GM21825 (cell line): ENCODE measurements at regions not wholly inside any gene's neighbourhood (a gene's known extent, or its start where the extent isn't known, plus 50 kb on each side); places are given as distances from the start of the nearest gene placed in this dataset.

Experiments used
- ATAC-seq: cut with Tn5 transposase; IDR thresholded peaks from one replicate; pipeline ENCODE4 v1.9.1; 2021; ENCODE audit warnings: mild to moderate bottlenecking, moderate library complexity; ENCODE audit not compliant: unreplicated experiment

DNA sequence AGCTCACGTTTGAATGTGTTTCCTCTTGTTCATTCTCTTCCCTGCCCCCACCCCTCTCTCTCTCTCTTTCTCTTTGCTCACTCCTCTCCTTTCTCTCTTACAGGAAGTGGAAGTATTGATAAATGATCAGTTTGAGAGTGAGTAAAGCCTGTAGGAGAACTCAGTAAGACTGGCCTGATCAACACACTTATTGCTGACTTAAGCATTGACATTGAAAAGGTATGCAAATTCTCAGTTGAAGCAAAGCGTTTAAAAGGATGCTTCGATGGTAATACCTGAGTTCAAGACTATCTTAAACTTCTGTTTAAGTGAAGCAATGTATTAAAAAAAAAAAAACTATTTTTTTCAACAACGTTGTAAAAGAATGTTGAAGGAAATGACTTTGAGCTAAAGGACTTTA, 115.7 kb upstream of the DDX18 start:
- no peak for ATAC-seq

DNA sequence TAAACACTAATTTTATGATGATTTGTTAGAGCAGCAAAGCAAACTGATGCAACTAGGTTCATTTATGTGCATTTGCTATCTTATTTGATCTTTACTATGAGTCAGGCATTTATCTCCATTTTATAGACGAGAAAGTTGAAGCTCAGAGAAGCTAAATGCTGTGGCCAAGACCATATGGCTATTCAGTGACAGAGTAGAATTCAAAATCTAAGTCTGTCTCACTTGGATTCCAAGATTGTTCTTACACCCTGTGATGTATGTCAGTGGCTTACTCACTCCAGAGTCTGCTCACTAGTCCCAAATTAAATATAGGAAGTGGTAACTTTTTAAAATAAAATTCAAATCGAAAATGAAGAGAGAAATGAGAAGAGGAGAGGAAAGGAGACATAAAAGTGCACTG, 114.0 kb upstream of the DDX18 start:
- no peak for ATAC-seq

DNA sequence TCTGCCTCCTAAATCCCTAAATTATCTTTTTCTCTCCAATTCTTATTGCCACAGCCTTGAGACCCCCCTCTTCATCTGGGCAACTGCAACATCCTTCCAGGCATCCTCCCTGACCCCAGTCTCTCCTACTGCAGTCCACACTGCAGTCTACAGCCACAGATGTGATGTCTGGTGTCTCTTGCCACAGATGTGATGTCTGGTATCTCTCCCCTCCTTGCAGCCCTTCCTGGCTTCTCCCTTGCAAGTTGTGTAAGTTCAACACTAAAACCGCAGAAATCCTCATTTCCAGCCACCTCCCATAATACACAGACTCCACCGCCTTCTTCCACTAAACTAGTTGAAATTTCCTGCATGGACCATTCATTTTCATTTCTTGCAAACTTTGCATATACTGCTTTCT, 113.1 kb upstream of the DDX18 start:
- no peak for ATAC-seq

DNA sequence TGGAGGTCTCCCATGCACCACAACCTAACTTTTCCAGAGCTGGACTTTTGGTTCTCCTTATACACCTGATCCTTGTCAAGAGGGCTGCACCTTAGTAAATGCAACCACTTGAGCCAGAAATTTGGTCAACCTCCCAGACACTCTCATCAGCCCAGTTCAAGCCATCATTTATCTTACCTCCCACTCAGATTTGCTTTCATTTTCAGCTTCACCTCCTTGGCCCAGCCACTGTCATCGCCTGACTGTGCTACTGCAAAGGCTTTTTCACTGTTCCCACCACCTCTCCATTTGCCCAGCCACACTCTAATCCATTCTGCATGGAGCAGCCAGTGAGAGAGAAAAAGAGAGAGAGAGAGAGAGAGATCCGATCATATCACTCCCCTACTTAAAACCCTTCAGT, 112.4 kb upstream of the DDX18 start:
- ATAC-seq = no peak

DNA sequence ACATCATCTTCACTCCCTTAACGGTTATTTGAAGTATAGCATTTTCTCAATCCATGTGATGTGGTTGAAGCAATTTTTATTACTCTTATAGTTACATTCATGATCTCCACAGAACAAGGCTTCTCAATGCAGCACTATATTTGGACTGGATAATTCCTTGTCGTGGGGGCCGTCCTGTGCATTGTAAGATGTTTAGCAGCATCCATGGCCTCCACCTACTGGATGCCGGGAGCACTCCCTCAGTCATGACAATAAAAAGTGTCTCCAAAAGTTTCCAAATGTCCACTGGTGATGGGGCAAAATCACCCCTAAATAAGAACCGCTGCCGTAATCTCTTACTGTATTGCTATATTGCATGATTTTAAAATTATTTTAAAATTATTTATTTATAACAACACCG, 110.6 kb upstream of the DDX18 start:
- ATAC-seq = no peak

DNA sequence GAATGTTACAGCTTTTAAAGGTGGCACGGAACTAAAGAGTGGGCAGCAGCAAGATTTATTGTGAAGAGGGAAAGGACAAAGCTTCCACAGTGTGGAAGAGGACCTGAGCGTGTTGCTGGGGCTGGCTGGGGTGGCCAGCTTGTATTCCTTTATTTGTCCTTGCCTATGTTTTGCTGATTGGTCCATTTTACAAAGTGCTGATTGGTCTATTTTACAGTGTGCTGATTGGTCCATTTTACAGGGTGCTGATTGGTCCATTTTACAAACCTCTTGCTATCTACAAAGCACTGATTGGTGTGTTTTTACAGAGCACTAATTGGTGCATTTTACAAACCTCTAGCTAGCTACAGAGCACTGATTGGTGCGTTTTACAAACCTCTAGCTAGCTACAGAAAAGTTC, 109.7 kb upstream of the DDX18 start:
- no peak for ATAC-seq

DNA sequence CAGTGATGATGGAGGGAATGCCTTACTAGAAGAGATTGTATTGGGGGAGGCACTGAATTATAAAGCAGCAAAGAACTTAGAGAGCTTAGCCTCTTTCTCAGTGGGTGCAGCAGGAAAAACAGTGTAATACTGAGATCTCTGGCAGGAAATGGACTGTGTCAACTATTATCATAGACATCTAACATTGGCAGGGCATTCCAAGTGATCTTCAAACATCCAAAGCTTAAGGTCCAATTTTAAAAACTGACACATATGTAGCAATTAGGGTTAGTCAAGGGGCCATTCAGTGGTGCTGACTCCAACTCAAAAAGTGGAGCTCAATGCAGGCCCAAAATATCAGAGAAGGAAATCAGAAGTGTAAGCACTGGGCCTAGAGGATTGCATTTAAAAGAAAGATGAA, 106.6 kb upstream of the DDX18 start:
- no peak for ATAC-seq

DNA sequence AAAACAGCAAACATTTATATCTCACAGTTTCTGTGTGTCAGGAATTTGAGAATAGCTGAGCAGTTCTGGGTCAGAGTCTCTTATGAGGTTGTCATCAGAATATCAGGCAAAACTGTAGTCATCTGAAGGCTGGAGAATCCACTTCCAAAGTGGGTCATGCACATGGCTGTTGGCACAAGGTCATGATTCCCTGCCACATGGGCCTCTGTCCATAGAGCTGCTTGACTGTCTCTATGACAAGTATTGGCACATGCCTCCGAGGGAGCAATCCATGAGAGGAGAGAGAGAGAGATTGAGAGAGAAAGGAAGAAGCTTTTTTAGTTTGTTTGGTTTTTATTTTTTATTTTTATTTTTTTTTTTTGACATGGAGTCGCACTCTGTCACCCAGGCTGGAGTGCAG, 101.8 kb upstream of the DDX18 start:
- no peak for ATAC-seq

DNA sequence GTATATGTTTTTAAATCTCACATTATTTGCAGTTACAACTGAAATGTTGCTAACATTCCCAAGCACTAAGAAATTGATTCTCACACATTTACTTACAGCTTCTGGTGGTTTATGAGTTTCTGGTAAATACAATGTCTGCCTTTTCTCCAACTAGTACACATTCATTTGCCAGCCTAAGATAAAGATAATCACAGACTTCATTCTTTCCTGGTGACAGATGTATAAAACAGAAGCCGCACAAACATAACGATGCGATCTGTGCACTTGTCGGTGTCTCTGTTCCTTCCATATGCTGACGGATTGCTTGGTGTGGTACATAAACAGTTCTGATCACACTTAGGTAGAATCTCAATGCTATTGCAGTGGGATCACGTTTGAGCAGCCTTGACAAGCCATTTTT, 100.4 kb upstream of the DDX18 start:
- no peak for ATAC-seq

DNA sequence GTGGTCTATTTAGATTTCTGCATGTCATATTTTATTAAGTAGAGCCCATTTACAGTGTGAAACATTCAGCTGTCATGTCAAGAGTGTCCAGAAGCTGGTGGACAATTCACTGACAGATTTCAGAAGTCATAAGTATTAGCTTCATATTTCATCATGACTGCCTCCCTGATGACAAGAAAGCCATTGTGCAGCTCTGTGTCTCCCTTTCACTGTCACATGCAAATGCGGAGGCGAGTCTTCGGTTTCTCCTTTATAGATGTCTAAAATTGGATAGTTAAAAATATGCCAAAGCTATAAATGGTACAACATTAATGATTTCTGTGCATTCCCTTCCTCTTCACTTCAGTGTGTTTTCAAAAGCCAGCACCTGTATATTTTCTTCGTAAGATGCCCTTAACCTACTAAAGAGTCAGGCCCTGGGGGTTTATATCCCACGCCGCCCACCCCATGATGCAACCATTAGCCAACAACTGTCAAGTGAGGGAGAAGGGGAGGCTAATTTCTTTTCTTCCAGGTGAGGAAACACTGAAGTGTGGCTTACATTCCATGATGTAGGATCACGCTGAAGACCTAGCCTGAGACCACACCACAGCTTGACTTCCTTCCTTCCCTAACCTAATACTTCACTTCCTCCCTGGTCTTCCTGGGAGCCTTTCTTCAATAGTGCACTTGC, 99.6 kb upstream of the DDX18 start:
- no peak for ATAC-seq

DNA sequence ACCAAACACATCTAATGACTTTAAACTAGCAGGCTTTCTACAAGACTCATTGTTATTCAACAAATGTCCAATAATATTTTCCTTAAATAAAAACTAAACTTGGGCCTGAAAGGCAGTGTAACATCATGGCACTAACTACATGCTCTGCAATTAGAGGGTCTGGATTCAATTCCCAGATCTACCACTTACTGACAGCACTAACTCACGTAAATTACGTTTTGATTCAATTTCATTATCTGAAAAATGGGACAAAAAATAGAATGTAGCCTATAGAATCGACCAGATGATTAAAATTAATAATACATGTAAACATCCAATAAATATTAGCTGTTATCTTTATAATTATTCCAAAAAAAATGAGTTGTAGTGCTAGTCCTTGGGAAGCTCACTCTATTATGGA, 98.0 kb upstream of the DDX18 start:
- no peak for ATAC-seq

DNA sequence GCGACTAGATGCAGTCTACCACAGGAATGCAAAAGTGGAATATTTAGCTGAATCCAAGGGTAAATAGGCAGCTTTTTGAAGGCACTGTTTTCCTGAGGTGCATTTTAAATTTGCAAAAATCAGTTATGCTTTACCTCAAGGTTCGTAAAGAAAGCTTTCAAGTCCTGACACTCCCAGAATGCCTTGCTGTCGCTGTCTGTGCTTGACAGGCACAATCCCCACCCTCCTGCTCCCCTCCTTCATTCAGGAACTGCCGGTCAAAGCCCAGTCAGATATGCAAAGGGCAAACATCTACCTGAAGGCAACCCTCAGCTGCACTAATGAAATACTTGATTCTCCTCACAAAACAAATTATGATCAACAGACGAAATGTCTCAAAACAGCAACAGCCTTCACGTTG, 97.4 kb upstream of the DDX18 start:
- ATAC-seq = no peak

DNA sequence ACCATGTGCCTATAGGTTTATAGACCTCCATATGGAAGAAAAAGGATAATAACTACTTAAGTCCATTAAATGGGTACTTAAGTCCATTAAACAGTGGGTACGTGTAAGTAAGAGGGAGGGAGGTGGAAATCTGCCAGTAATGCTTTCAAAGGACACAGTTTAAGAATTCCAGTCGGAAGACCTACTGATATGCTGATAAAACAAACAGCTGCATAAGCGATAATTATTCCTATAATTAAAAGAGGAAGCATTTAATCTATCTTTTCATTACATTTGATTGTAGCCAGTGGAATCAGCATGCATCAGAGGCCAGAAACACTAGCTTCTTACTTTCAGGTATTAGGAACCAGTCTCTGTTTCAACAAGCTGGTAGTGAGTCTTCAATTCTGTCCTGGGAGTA, 96.4 kb upstream of the DDX18 start:
- no peak for ATAC-seq

DNA sequence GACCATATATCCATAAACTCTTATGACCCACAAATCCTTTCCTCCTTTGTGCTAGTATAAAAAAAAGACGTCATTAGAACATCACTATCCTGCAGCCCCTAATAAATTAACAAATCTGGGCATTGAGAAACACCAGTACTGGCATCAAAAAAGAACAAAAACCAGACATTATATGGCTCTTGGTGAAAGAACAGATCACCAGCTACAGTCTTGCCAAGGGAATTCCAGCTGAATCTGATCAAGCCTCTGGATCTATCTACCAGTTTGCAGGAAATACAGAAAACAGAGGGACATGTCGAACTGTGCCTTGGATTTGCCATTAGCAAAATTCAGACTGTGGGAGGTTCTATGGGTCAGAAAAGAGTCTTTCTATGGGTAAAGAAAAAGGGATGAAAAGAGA, 93.7 kb upstream of the DDX18 start:
- ATAC-seq = no peak

DNA sequence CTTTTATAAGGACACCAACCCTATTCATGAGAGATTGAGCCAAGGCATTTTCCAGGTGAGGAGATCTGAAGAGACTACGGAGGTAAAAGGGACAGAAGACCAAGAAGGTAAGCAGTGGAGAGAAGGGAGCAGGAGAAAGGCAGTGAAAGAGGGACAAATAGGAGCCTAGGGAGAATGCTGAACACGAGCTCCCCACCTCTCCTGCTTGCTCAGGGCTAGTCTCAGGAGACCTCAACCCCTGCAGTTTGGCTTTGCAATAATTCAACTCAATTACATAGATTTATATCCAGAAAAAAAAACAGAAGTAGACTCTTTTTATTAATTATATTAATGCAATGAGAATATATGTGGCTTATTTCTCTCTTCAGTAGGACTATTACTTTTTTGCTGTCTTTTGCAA, 91.0 kb upstream of the DDX18 start:
- no peak for ATAC-seq

DNA sequence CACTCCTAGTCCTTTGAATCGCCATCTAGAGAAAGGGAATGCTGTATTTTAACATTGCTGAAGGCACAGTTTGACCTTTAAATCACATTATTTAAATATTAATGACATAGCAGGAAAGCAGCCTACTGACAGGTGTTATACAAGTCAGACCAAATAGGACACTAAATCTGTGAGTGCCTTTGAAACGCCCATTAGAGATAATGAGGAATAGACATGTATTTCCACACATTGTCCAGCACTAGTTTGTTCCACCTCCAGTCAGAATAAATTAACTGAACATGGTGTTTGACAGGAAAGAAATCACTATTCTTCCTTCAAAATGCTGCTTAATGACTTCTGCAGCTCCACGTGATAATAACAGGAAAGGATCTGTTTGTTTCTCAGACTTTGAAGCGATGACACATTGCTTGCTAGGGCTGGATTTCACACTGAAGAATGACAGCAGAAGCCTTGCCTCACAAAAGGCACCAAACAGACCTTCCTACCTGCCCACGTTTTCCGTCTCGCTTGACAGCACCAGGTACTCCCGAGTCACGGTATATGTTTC, 90.5 kb upstream of the DDX18 start:
- no peak for ATAC-seq

DNA sequence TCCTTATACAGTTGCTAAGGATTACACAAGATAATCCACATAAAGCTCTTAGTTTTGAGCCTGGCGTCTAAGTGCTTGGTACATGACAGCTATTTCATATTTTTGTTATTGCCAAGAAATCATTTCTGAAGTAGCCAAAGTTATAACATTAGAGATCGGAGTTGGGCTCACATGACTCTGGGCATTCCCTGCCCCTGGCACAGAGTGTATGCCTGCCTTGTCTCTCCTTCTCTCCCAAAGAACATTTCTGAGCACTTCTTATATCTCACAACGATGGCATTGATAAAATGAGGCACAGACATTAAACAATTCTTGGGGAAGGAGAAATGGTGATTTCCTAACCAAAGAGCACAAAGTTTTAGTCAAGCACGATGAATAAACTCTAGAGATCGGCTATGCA, 87.7 kb upstream of the DDX18 start:
- no peak for ATAC-seq

DNA sequence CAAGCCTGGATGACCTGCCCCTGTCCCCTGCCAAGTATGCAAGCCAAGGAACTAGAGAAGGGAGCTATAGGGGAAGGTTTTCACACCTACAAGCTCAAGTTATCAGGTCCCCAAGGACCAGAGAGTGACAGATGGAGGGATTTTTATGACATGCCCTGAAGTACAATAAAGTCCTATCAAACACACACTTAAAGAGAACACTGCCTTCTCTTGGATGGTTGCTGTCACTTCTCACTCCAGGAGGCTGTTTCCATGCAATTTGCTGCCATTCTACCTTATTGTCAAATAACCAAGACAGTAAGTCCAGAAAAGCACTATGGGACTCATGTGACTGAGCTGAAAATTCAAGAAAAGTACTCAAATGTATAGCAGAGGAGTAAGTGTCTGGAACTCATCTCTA, 76.6 kb upstream of the DDX18 start:
- no peak for ATAC-seq

DNA sequence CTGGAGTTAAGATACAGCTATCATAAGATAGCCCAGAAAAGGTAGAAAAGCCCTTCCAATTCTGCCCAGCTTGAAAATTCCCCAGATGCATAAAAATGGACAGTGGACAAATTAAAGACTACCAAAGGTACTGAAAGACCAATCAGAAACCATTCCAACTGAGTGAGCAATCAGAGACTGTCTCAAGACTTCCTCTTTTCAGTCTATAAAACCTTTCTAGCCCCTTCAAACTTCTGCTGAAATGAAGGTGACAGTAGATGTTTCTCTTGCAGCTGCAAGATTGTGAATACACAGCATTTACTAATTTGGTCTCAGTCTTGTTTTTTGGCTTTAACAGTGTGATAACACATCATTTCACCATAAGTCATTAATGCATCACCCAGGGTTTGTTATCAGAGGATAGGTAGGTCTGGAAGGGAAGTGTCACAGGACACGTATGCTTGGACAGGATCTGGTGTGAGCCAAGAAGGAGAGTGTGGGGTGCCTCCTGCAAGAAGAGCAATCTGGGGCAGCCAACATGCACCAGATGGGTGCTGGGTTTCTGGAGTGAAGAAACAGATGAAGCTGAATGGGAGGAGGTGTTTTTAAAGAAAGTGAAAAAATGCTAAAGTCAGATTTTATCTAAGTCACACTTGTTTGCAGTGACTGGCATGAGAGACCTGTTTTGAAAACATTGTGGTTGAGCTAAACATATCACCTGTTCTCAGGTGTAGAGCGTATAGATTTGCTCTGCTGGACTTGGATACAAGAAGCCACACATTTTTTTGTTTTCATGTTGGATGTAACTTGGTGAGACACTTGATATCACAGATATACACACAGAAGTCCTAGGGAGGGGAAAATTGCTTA, 75.3 kb upstream of the DDX18 start:
- ATAC-seq = no peak

DNA sequence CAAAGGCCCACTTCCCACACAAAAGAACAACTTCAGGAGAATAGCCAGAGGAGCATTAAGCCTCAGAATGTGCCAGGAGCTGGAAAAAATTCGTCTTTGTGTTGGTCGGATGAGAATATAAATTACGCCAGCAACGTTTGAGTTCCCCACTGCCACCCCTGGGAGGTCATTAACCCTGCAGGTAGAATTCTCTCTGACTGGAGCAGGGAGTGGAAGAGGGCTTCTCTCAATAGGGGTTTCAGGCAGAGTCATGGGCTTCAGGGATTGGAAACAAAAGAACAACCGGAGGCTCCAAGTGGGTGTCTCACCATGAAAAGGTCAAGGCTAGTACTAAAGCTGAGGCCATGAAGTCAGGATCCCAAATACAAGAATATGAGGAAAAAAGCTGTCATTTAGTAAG, 69.0 kb upstream of the DDX18 start:
- ATAC-seq = no peak

DNA sequence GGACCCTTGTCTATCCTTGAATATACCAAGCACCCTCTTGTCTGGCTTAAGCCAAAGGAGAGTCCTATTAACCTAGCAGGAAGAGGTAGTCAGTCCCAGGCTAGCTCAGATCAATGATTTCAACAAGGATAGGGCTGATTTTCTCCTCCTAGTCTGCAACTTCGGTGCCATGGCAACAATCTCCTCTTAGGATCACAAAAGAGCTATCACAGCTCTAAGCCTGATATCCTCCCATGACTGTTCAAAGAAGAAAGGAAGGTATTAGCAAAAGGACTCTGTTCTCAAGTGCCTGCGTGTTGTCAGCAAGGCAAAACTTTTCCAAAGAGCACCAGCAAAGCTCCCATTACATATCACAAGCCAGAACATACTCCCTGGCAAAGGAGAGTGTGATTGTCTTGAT, 58.7 kb upstream of the DDX18 start:
- no peak for ATAC-seq

DNA sequence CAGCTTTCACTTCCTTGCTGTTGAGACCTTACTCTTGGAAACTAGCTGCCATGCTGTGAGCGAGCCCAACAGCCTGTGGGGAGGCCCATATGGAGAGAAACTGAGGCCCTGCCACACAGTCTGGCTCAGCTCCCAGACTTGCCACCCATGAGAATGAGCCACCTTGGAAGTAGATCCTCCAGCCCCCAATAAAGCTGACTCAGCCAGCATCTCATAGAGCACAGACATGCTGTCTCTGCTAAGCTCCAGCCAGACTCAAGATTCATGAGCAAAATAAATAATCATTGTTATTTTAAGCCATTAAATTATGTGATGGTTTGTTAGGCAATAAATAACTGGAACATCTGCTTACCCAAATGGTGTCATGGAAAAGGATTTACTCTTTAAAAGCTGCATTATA, 53.6 kb upstream of the DDX18 start:
- no peak for ATAC-seq
